ENCODE measurements at regions not wholly inside any gene's neighbourhood (a gene's known extent, or its start where the extent isn't known, plus 50 kb on each side); places are given as distances from the start of the nearest gene placed in this dataset.
A peak's percentile ranks its signal among the peaks of the same experiment; 100 is the strongest.
"Not testable (repeated sequence)": the region's sequence is repeated elsewhere in the genome, so short reads cannot be mapped to it uniquely, and the experiment has no call there.

DNA sequence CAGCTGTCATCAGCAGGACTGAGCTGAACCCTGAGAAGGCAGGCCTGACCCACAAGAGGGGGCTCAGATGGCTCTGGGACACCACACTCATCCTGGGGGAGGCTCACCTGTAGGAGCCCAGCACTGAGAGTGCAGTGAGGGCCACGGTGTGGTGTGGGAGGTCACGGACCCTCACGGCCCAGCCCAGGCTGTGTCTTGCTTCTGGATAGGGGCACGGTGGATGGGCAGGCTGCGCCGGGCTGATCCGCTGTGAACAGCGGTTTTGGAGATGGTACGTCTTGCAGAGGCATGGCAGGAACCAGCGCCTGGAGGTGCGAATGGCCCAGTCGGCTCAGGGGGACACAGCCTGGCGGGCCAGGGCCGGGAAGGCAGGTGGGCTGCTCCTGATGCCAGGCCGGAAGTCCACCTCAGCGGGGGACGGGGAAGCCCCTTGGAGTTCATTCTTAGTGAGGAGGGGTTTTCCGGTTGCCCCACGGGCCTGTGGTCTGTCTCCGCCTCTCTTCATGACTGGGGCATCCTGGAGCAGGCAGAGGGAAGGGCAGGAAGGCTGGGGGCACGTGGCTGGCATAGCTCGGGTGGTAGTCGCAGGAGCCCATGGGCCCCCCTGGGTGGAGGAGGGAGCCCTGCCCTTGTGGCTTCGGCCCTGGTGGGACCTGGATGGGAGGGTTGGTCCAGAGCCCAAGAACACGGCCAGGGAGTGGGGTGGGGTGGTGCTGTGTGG, 112.5 kb downstream of the UNCX start:
- no peak for DNase-seq

DNA sequence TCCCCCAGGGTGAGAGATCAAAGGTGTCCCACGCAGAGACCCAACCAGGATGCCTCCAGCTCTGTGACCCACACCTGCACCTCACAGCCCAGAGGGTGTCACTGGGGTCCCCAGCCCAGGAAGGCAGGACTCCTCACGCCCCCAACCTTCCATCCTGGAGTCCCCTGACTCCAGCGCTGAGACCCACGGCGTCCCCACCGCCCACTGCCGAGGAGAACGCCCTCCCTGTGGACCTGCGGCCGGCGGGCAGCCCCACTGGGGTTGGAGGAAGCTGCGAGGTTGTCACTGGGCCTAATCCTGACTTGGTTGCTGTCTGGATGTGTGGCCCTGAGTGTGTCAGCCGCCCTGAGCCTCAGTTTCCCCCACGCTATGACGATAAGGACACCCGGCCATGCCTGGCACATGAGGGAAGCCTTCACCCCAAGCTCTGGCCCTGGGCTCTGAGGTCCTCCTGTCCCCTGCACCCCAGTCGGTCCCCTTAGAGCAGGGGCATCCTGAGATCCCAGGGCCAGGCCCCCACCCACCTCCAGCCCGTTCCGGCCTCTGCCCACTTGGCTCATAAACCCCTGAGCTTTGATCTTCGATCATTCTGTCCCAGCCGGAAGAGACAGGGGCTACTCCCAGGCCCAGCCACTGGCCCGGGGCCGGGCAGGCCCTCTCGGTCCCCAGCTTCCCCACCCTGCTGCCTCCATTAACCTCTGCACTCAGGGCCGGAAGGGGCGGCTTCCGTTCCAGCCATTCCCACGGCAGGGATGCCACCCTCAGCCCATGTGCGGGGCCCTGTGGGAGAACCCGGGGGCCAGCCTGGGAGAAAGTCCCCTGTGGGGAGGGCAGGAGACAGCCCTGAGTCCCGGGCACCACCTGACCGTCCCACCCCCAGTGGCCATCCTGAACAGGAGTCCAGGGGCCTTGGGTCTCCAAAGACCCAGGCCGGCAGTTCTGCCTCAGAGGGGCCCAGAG, 113.2 kb downstream of the MICALL2 start:
- DNase-seq = no peak

DNA sequence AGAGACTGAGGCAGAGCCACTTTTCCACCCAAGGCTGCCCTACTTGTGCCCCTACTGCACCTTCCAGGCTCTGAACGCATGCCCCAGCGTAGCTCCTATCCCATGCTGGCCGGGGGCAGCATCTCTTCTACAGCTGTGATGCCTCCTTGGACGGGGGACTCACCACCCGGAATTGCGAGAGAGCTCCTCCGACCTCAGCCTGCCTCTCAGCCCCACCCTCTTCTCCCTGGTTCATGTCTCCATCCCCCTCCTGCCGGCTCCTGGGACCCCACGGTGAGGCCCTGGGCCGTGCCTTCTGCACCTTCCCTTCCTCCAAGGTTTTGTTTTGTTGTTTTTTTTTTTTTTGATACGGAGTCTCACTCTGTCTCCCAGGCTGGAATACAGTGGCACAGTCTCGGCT, 112.4 kb downstream of the MICALL2 start:
- no peak for DNase-seq

DNA sequence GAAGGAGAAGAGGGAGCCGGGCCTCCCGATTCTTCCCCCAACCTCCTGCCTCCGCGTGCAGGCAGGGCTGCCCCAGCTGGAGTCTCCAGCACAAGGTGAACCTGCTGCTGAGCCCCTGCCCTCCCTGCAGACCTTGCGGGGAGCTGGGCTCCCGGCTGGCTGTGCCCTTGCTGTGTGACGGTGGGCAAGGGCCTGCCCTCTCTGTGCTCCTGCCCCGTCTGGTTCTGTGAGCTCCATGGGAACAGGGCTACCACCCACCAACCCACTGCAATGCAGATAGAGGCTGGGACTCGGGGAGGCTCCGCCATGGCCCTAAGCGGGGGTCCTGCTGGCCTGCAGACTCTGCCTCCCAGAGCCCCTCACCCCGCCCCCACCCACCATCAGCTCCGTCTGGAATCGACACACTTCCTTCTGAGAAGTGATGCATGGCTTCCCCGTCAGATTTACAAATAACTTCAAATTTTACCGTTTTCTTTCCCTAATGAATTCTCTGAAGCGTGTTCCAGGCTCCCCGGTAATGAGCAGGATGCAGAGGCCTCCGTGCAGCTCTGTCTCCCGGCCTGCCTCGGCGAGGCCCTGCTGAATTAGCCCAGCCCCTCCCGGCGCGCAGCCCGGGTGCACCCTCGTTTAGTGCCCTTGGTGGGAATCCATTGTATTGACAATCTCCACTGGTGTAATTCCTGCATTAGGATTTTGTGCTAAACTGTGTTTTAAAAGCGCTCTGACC, 111.0 kb downstream of the MICALL2 start:
- DNase-seq = no peak

DNA sequence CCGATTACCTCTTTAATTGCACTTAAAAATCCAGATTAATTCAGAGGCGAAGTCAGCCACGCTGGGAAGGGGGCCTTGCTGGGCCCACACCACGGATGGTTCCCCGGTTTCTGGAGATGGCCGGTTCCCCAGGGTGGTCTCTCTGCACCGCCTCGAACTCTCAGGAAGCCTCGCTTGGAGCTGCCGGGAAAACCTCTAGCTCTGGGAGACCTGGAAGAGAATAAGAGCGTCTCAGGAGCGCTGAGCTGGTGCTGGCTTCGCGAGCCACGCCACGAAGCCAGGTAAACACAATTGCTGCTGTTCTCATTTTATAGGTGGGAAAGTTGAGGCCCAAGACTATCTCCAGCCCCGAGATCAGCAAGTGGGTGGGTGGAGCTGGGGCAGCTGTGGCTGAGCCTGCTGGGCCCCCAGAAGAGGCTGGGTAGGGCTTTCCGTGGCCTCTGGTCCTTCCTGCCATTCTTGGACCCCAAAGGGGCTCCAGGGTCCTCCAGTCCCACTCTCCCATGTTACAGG, 110.4 kb downstream of the MICALL2 start:
- no peak for DNase-seq

DNA sequence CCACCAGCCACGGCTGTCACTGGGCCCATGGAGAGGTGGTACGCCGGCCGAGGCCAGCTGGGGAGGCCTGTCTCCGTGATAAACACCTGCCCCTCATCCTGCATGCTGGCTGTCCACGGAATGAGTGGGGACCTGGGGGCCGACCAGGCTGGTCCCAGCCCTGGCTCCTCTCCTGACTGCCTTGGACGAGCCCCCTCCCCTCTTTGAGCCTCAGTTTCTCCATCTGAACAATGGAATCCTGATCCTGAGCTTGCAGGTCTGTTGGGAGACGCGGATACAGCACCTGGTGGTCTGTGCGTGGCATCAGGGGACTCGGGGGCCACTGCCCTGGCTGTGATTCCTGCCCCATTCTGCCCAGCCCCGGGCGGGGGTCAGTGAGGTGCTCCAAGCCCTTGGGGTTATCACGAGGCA, 109.9 kb downstream of the MICALL2 start:
- no peak for DNase-seq

DNA sequence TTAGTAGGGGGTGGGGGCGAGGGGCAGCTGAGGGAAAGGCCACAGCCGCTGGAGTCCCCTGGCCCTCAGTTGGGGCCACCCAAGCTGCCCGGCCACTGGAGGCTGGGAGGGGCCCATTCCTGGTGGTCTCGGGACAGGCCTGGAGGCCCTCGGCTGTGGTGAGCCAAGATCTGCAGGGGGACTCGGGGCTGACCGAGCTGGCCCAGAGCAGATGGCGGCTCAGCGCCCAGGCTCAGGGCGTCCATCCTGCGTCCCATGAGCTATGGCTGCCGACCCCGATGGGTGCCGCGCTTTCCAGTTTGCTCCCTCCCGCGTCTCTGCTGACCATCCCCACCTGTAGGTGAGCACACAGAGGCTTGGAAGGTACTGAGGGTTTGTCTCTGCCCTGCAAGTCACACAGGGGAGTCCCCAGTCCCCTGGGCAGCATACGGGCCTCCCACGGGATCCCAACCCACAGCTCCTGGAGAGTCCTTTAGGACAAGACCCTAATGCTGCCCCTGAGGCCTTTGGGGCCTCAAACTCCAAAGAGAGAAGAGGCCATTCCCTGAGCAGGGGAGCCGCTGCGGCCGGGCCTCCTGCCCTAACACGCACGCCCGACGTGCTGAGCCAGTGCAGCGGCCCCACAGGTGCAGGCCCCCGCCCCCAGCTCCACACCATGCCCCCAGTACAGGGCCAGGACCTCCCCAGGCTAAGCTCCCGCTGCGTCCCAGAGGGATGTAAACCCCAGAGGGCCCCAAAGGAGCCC, 107.2 kb downstream of the MICALL2 start:
- DNase-seq = no peak

DNA sequence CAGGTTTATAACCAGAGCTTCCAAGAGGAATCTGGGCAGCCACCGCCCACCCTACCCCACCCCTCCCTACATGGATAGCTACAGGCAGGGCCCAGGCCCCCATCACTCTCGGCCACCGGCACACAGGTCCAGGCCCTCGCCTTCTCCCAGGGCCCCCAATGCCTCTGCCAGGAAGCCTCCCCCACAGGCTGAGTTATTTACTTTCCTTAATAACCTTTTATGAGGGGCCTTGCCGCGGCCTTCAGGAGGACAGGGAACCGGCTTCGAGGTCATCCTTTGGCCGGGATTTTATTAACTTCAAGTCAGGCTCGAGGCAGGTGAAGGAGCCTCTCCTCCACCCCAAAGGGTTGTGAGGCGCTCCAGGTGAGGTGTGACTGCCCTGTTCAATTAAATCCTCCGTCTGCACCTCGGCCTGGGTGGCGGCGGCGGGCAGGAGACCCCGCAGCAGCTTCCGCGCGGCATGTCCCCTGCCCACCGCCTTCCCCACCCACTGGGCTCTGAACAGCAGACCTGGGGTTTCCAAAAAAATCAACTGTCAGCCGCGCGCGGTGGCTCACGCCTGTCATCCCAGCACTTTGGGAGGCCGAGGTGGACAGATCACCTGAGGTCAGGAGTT, 106.5 kb downstream of the MICALL2 start:
- no peak for DNase-seq

DNA sequence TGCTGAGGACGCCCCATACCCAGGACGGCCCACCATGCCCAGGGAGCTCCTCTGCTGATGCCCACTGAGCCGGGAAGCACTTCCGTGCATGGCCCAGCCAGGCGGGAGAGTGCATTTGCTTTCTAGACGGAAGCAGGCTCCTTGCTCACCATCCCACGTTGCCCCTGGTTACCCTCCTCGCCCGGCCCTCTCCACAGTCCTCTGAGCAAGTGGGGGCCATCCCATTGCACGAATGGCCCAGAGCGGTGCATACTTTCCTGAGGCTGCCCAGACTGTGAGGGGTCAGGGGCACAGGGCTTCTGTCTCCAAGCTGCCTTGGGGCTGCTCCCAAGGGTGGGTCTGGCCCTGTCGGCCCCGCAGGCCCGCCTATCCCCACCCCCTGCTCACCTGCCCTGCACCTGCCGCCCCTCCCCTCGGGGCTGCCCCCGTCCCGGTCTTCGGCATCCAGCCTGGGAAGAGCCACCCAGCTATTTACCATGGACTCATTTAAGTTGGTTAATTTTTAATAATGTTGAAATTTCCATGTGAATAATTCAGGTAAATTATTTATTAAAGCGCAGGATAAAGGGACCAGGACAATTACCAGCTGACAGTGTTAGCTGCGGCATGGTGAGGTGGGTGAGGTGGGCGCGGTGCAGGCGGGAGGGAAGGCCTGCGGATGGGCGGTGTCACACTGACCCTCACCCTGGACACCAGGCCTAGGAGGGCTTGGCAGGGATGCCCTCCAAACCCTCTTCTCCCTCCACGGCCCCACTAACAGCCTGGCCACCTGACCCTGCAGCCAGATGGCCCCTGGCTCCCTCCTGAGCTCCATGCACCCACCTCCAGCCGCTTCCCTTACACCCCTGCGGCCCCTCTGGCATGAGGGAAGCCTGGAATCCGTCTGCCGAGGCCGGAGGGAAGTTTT, 104.4 kb downstream of the MICALL2 start:
- DNase-seq = no peak

DNA sequence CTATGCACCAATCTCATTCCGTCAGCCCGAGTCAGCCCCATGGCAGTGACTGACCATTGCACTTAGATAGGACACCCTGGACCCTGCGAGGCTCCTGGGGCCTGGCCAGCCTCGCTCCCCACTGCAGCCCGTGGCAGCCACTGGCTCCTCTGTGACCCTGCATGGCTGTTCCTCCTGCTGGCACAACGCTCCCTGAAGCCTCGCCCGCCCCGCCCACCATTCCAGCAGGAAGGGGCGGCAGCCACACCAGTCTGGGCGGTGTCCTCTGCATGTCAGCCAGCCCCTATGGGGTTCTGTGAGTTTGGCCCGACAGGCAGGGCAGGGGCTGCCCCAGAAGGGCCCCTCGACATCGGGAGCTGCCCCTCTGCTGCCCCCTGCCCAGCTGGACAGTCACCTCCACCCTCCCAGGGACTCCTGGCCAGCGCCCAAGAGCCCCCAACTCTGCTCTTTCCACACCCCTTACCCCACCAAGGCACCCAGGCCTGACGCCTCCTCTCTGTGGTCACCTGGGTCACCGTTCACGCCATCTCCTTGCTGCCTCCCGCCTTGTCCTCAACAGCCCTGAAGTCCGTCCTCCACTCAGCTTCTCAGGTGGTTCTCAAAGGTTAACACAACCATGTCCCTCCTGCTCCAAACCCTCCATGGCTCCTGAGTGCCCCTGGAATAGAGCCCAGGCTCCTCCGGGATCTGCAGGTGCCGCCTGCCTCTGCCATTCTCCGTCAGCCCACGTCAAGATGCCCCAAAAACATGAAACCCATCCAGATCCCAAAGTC, 103.5 kb downstream of the MICALL2 start:
- DNase-seq = no peak

DNA sequence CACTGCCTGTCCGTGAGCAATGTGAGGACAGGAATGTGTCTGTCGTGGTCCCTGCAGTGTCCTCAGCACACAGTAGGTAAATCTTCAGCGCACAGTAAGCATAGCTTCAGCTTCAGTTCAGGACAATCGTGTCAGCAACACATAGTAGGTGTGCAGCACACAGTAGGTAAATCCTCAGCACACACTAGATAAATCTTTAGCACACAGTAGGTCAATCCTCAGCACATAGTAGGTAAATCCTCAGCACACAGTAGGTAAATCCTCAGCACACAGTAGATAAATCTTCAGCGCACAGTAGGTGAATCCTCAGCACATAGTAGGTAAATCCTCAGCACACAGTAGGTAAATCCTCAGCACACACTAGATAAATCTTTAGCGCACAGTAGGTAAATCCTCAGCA, 102.4 kb downstream of the MICALL2 start:
- DNase-seq = not testable (repeated sequence)

DNA sequence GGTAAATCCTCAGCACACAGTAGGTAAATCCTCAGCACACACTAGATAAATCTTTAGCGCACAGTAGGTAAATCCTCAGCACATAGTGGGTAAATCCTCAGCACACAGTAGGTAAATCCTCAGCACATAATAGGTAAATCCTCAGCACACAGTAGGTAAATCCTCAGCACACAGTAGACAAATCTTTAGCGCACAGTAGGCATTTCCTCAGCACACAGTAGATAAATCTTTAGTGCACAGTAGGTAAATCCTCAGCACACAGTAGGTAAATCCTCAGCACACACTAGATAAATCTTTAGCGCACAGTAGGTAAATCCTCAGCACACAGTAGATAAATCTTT, 102.0 kb downstream of the MICALL2 start:
- DNase-seq = not testable (repeated sequence)

DNA sequence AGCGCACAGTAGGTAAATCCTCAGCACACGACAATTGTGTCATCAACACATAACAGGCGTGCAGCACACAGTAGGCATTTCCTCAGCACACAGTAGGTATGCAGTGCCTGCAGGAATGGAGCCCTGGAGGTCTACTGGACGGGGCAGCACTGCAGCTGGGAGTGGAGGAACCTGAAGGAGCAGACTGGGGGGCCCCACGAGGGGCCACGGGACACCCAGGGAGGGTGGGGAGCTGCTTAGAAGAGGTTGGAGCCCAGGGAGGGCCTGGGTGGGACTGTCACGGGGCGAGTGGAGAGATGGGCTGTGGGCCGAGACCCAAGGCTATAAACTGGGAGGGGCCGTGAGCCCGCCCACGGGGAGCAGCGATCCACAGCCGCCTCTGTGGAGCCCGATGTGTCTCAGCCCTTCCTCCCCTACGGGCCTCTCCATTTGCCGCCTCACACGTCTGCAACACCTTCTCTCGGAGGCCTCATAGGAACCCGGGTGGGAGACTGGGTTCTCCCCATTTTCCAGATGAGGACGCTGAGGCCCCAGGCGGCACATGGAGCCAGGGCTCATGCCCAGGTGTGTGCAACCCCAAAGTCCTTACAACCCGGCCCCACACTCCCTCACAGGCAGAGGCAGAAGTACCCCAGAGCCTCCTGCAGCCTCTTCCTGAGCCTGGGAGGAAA, 101.5 kb downstream of the MICALL2 start:
- DNase-seq = peak; percentile 24

DNA sequence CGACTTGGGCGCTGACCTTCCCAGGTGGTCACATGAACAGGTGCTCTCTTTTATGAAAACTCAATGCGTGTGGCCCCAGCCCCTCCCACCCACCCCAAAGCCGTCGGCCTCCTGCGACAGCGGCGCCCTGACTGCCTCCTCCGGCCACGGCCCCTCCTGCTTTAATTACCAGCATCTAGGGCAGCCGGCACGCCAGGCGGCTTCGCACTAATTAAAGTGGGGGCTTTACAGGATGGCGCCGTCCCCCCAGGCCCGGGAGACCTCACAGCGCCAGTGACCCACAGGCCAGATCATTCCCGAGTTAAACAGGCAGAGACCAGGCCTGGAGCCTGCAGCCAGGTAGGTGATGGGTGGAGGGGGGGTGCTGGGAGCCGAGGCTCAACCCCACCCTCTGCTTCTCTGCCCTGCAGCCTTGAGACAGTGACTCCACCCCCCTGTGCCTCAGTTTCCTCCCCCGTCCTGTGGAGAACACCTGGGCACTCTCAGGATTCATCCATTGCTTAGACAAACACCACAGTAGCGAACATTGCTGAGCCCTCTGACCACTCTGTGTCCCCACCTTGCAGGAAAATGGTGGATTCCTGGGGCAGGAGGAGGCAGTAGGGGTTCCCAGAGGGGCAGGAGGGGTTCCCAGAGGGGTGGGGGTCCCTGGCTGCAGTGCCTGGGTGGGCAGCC, 100.8 kb downstream of the MICALL2 start:
- DNase-seq = no peak

DNA sequence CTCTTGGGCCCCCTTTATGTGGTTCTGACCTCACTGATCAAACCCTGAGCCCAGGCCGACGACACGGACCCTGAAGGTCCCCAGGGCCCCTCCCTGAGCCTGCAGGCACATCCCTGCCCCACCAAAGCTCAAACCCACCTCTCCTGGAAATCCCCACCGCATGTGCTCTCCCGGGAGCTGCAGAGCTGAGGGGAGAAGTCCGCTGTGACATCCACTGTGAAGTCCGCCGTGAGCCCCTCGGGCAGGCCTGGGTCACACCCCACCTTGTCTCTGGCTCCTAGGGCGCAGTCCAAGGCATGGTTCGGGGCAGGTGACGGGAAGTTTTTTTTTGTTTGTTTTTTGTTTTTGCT, 100.2 kb downstream of the MICALL2 start:
- DNase-seq = no peak

DNA sequence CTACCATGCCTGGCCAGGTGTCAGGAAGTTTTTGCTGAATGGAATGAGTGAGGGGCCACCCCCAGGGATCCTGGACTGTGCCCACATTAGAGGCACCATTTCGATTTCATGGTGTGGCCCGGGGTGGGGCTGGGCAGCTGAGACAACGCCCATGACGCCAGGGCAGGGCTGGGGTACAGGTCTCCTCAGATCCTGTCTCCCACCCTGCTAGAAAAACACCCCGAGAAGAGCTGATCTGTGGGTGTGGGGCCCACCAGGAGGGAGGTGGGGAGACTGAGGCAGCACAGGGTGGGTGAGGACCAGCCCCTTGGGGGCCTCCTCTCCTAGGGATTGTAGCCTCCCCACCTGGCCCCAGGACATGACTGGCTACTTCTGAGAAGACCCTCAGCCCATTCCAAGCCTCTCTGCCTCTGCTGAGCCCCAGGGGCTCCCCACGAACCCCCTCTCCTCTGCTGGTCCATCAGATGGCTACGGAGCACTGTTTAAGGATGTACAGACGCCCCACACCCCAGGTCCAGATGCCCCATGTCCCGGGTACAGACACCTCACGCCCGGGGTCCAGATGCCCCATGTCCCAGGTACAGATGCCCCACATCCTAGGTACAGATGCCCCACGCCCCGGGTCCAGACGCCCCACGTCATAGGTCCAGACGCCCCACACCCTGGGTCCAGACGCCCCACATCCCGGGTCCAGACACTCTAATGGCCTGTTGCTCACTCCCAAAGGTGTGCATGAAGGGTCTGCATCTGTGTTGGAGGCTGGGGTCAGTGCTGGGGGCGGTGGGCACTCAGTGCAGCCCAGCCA, 99.4 kb downstream of the MICALL2 start:
- no peak for DNase-seq

DNA sequence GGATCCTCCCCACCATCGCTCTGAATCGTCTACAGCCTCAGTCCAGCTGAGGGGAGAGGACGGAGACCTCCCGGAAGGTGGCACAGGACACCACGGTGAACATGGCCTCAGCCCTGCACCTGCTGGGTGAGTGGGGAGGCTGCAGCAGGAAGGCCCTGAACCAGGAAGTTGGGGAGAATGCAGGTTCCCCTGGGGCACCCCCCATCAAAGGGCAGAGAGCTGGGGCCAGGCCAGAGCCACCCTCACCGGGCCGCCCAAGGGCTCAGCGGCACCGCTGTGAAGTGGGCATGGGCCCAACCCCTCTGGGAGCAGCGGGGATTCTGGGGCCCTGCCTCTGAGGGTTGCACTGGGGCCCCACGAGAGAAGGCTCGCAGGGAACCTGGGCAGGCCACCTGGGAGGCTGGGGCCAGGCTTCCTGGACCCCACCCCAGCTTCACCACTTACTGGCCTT, 98.7 kb downstream of the MICALL2 start:
- DNase-seq = no peak

Data from stimulated activated CD4-positive, alpha-beta T cell treated with anti-CD3 and anti-CD28 coated beads, Interleukin-15, amount 100 ng/mL, for 24 hours (primary cell).